ENCODE measurements at regions not wholly inside any gene's neighbourhood (a gene's known extent, or its start where the extent isn't known, plus 50 kb on each side); places are given as distances from the start of the nearest gene placed in this dataset.

DNA sequence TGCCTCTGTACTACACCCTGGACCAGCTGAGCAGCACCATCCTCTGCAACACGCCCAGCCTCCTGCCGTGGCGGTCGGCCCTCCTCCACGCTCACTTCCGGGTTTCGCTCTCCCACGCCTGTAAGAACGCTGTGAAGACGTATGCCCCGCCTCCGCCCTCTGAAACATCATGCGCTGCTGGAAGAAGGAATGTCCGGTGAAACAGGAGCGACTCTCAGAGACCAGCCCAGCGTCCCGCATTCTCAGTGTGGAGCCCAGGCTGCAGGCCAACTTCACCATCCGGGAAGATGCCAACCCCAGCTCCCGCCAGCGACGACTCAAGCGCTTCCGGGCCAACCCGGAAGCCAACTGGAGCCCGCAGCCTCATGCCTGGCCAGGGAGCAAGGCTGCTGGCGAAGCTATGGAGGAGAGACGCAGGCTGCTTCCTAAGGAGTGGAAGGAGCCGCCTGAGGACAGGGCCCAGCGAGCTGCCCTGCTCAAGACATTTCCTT is 186.1 kb upstream of the SLITRK2 start:
- Histone ChIP-seq H3K79me2 (ENCODE audit: control insufficient read depth, insufficient read depth, low read length) (no peaks in the 10 kb centered on the region), H3K4me1 (ENCODE audit: control insufficient read depth in 2 of 2, insufficient read depth in 2 of 2, low read length in 2 of 2) (no peaks in the 10 kb centered on the region), H3K27ac (ENCODE audit: low read length in 2 of 2) (no peak overlapping the region), H3K27me3 (replicated peaks in 1 of 4; ENCODE audit: control extremely low read depth in 1 of 4, control insufficient read depth in 3 of 4, insufficient read depth in 4 of 4, low read length in 3 of 4) (no peaks in the 10 kb centered on the region), H3K4me3 (ENCODE audit: control extremely low read depth in 1 of 5, extremely low read depth in 1 of 5, insufficient read depth in 1 of 5, low read depth in 2 of 5, low read length in 4 of 5) (no peak overlapping the region), H3K9me3 (ENCODE audit: control extremely low read depth in 1 of 3, control insufficient read depth in 2 of 3, insufficient read depth in 1 of 3, low read length in 2 of 3) (peaks cover 0 to 17% (median 0%) of the 10 kb centered on the region in 3 donors), H2AFZ (ENCODE audit: insufficient read depth, low read depth, low read length, poor library complexity, severe bottlenecking) (no peak overlapping the region), H3K36me3 (replicated peaks in 1 of 2; ENCODE audit: control extremely low read depth in 1 of 2, control insufficient read depth in 1 of 2, extremely low read depth in 1 of 2, insufficient read depth in 2 of 2, low read length in 1 of 2) (no peaks in the 10 kb centered on the region), H4K20me1 (ENCODE audit: control insufficient read depth, insufficient read depth, low read length, poor library complexity, severe bottlenecking) (no peaks in the 10 kb centered on the region), H3K9ac (ENCODE audit: low read length) (no peak overlapping the region), H3K4me2 (replicated peaks; ENCODE audit: low read depth, low read length, poor library complexity, severe bottlenecking) (no peak overlapping the region)
- no peaks in the 10 kb centered on the region for H3K9me3 Mint-ChIP-seq (ENCODE audit: insufficient read depth)
- CTCF ChIA-PET = no interaction called here
- intact Hi-C loops (cut with micrococcal nuclease) = no loop called here
- POLR2A ChIA-PET = no interaction called here
- 96% methylated on average over 27 of the region's 29 CpGs for WGBS (ENCODE audit: insufficient coverage)
- ATAC-seq (ENCODE audit: low read depth) (no peak), DNase-seq (peak; percentile 2)
- no peaks in the 10 kb centered on the region for H3K4me1 Mint-ChIP-seq
- no peak overlapping the region for H3K27ac Mint-ChIP-seq
- TF ChIP-seq CTCF (IDR thresholded peaks at IDR 0.05) = no peak
- TF ChIP-seq EZH2 (IDR thresholded peaks at IDR 0.05; ENCODE audit: borderline replicate concordance, insufficient read depth, low read depth, low read length, poor library complexity, severe bottlenecking) = no peak
- no peaks in the 10 kb centered on the region for H3K27me3 Mint-ChIP-seq
- no peak overlapping the region for H3K4me3 Mint-ChIP-seq

- no CpG with 5 or more reads among the region's 5 CpGs for WGBS (ENCODE audit: insufficient coverage)
- Histone ChIP-seq H3K79me2 (ENCODE audit: control insufficient read depth, insufficient read depth, low read length) (no peaks in the 10 kb centered on the region), H4K20me1 (ENCODE audit: control insufficient read depth, insufficient read depth, low read length, poor library complexity, severe bottlenecking) (no peaks in the 10 kb centered on the region), H2AFZ (ENCODE audit: insufficient read depth, low read depth, low read length, poor library complexity, severe bottlenecking) (no peak overlapping the region), H3K27ac (ENCODE audit: low read length in 2 of 2) (no peak overlapping the region), H3K36me3 (replicated peaks in 1 of 2; ENCODE audit: control extremely low read depth in 1 of 2, control insufficient read depth in 1 of 2, extremely low read depth in 1 of 2, insufficient read depth in 2 of 2, low read length in 1 of 2) (no peaks in the 10 kb centered on the region), H3K4me3 (ENCODE audit: control extremely low read depth in 1 of 5, extremely low read depth in 1 of 5, insufficient read depth in 1 of 5, low read depth in 2 of 5, low read length in 4 of 5) (no peak overlapping the region), H3K4me2 (replicated peaks; ENCODE audit: low read depth, low read length, poor library complexity, severe bottlenecking) (no peak overlapping the region), H3K4me1 (ENCODE audit: control insufficient read depth in 2 of 2, insufficient read depth in 2 of 2, low read length in 2 of 2) (no peaks in the 10 kb centered on the region), H3K27me3 (replicated peaks in 1 of 4; ENCODE audit: control extremely low read depth in 1 of 4, control insufficient read depth in 3 of 4, insufficient read depth in 4 of 4, low read length in 3 of 4) (no peaks in the 10 kb centered on the region), H3K9me3 (ENCODE audit: control extremely low read depth in 1 of 3, control insufficient read depth in 2 of 3, insufficient read depth in 1 of 3, low read length in 2 of 3) (peaks cover 0 to 5% (median 0%) of the 10 kb centered on the region in 3 donors), H3K9ac (ENCODE audit: low read length) (no peak overlapping the region)
- no peaks in the 10 kb centered on the region for H3K27me3 Mint-ChIP-seq
- DNase-seq (no peak), ATAC-seq (ENCODE audit: low read depth) (no peak)
- no peak for TF ChIP-seq EZH2 (IDR thresholded peaks at IDR 0.05; ENCODE audit: borderline replicate concordance, insufficient read depth, low read depth, low read length, poor library complexity, severe bottlenecking)
- H3K9me3 Mint-ChIP-seq (ENCODE audit: insufficient read depth) = peaks cover 1% of the 10 kb centered on the region
- no peak overlapping the region for H3K27ac Mint-ChIP-seq
- ChIA-PET POLR2A (no interaction called here), CTCF (no interaction called here)
- H3K4me1 Mint-ChIP-seq = no peaks in the 10 kb centered on the region
- no peak overlapping the region for H3K4me3 Mint-ChIP-seq
- intact Hi-C loops (cut with micrococcal nuclease) = no loop called here
Measured at GRCh38 chrX:145654486-145654885, 163.1 kb upstream of the SLITRK2 start.

Data from B cell (primary cell).